ENCODE measurements at regions not wholly inside any gene's neighbourhood (a gene's known extent, or its start where the extent isn't known, plus 50 kb on each side); places are given as distances from the start of the nearest gene placed in this dataset.

- H3K79me2 ChIP-seq (ENCODE audit: control insufficient read depth, insufficient read depth, low read length), result no peaks in the 10 kb centered on the region
- FAIRE-seq (no peak), DNase-seq (ENCODE audit: low read depth, low spot score) (no peak), ATAC-seq (no peak)
- BruUV-seq (replicated peaks), result no TSS peak
- no peak overlapping the region for H3K4me3 ChIP-seq
- H4K20me1 ChIP-seq (ENCODE audit: control insufficient read depth, insufficient read depth), result no peaks in the 10 kb centered on the region
- WGBS (ENCODE audit: insufficient coverage, insufficient replicate concordance, low lambda C conversion rate, missing lambda C conversion rate), result 17% methylated on average over 1 of the region's 1 CpG
- no peaks in the 10 kb centered on the region for H3K4me1 ChIP-seq (ENCODE audit: control insufficient read depth, insufficient read depth, low read length)
- ChIA-PET CTCF (no interaction called here), SMC1A (ENCODE audit: uncharacterized antibody, unreplicated experiment) (no interaction called here), RAD21 (ENCODE audit: unreplicated experiment) (no interaction called here), POLR2A (no interaction called here)
- H3K27me3 ChIP-seq (replicated peaks in 1 of 2; ENCODE audit: control insufficient read depth in 2 of 2, insufficient read depth in 2 of 2, low read length in 1 of 2), result no peaks in the 10 kb centered on the region; a peak in 1 of 4 replicates
- no peaks in the 10 kb centered on the region for H3K9me3 ChIP-seq (replicated peaks; ENCODE audit: control insufficient read depth, insufficient read depth, low read length)
- no peak overlapping the region for H3K4me2 ChIP-seq (ENCODE audit: control insufficient read depth, insufficient read depth)
- in situ Hi-C loops (cut with MboI) (no loop called here), intact Hi-C loops (cut with micrococcal nuclease; ENCODE audit: unreplicated experiment) (no loop called here)
- no peak overlapping the region for H3K9ac ChIP-seq (ENCODE audit: control insufficient read depth, insufficient read depth, low read length)
- H2AFZ ChIP-seq (ENCODE audit: control insufficient read depth, low read depth, low read length), result no peak overlapping the region
- H3K36me3 ChIP-seq (ENCODE audit: control insufficient read depth in 2 of 2, insufficient read depth in 2 of 2, low read length in 1 of 2), result no peaks in the 10 kb centered on the region
- no peak overlapping the region for H3K27ac ChIP-seq (ENCODE audit: control insufficient read depth, insufficient read depth)
- no peak for TF ChIP-seq EZH2 (IDR thresholded peaks at IDR 0.05; ENCODE audit: borderline replicate concordance, control insufficient read depth, low read depth, low read length)
- TF ChIP-seq CBX5 (IDR thresholded peaks at IDR 0.05; ENCODE audit: low read depth), result no peak
- no peak for TF ChIP-seq MTA2 (IDR thresholded peaks at IDR 0.05; ENCODE audit: low read depth)
- TF ChIP-seq DPF2 (IDR thresholded peaks at IDR 0.05), result no peak
- TF ChIP-seq GATAD2B (conservative IDR thresholded peaks at IDR 0.05; ENCODE audit: low read depth), result no peak
- TF ChIP-seq ZNF217 (IDR thresholded peaks at IDR 0.05), result no peak
- TF ChIP-seq IRF5 (IDR thresholded peaks at IDR 0.05; ENCODE audit: borderline replicate concordance), result no peak
Observed at GRCh38 chr18:29176681-29177080, 999.8 kb upstream of the CDH2 start.

GRCh38 chr18:29174891-29175290 lies 998.0 kb upstream of the CDH2 start:
- TF ChIP-seq SREBF1 (IDR thresholded peaks at IDR 0.05; ENCODE audit: low read length) (no peak), RAD51 (IDR thresholded peaks at IDR 0.05) (no peak), E2F8 (IDR thresholded peaks at IDR 0.05; ENCODE audit: low read depth, partially characterized antibody) (no peak)
- WGBS (ENCODE audit: insufficient coverage, insufficient replicate concordance, low lambda C conversion rate, missing lambda C conversion rate), result 10% methylated on average over 3 of the region's 3 CpGs
- H3K27me3 ChIP-seq (replicated peaks in 1 of 2; ENCODE audit: control insufficient read depth in 2 of 2, insufficient read depth in 2 of 2, low read length in 1 of 2), result no peaks in the 10 kb centered on the region; a peak in 1 of 4 replicates
- DNase-seq (ENCODE audit: low read depth, low spot score) (no peak), FAIRE-seq (no peak), ATAC-seq (no peak)
- H2AFZ ChIP-seq (ENCODE audit: control insufficient read depth, low read depth, low read length), result no peak overlapping the region
- H3K9me3 ChIP-seq (replicated peaks; ENCODE audit: control insufficient read depth, insufficient read depth, low read length), result no peaks in the 10 kb centered on the region
- CTCF ChIA-PET, result no interaction called here
- POLR2A ChIA-PET, result no interaction called here
- no peaks in the 10 kb centered on the region for H3K79me2 ChIP-seq (ENCODE audit: control insufficient read depth, insufficient read depth, low read length)
- intact Hi-C loops (cut with micrococcal nuclease; ENCODE audit: unreplicated experiment), result no loop called here
- SMC1A ChIA-PET (ENCODE audit: uncharacterized antibody, unreplicated experiment), result interaction anchor here (1.3 kb wide), 1 partner anchor 10 kb away, joined by 3 read pairs; no protein-coding TSS in a partner anchor
- H3K4me2 ChIP-seq (ENCODE audit: control insufficient read depth, insufficient read depth), result no peak overlapping the region
- RAD21 ChIA-PET (ENCODE audit: unreplicated experiment), result no interaction called here
- no peak overlapping the region for H3K27ac ChIP-seq (ENCODE audit: control insufficient read depth, insufficient read depth)
- no TSS peak for BruUV-seq (replicated peaks)
- no peaks in the 10 kb centered on the region for H3K4me1 ChIP-seq (ENCODE audit: control insufficient read depth, insufficient read depth, low read length)
- H3K36me3 ChIP-seq (ENCODE audit: control insufficient read depth in 2 of 2, insufficient read depth in 2 of 2, low read length in 1 of 2), result no peaks in the 10 kb centered on the region
- no peaks in the 10 kb centered on the region for H4K20me1 ChIP-seq (ENCODE audit: control insufficient read depth, insufficient read depth)
- H3K4me3 ChIP-seq, result no peak overlapping the region
- in situ Hi-C loops (cut with MboI), result no loop called here
- H3K9ac ChIP-seq (ENCODE audit: control insufficient read depth, insufficient read depth, low read length), result no peak overlapping the region
